ENCODE measurements at regions not wholly inside any gene's neighbourhood (a gene's known extent, or its start where the extent isn't known, plus 50 kb on each side); places are given as distances from the start of the nearest gene placed in this dataset.

GRCh38 chr20:7147220-7147601, 379.7 kb downstream of the BMP2 start:
- TF ChIP-seq FOS (IDR thresholded peaks at IDR 0.05; ENCODE audit: low read depth, low read length), result no peak
- no peak for TF ChIP-seq POLR2A (IDR thresholded peaks at IDR 0.05; ENCODE audit: low read depth, low read length)
- TF ChIP-seq, protein P1, sequence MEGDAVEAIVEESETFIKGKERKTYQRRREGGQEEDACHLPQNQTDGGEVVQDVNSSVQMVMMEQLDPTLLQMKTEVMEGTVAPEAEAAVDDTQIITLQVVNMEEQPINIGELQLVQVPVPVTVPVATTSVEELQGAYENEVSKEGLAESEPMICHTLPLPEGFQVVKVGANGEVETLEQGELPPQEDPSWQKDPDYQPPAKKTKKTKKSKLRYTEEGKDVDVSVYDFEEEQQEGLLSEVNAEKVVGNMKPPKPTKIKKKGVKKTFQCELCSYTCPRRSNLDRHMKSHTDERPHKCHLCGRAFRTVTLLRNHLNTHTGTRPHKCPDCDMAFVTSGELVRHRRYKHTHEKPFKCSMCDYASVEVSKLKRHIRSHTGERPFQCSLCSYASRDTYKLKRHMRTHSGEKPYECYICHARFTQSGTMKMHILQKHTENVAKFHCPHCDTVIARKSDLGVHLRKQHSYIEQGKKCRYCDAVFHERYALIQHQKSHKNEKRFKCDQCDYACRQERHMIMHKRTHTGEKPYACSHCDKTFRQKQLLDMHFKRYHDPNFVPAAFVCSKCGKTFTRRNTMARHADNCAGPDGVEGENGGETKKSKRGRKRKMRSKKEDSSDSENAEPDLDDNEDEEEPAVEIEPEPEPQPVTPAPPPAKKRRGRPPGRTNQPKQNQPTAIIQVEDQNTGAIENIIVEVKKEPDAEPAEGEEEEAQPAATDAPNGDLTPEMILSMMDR (conservative IDR thresholded peaks at IDR 0.05; ENCODE audit: low read depth, low read length), result no peak
- TF ChIP-seq RCOR1 (IDR thresholded peaks at IDR 0.05; ENCODE audit: insufficient replicate concordance, low read length), result no peak
